Suprapubic skin (tissue), 4 donors: ENCODE measurements at regions not wholly inside any gene's neighbourhood (a gene's known extent, or its start where the extent isn't known, plus 50 kb on each side); places are given as distances from the start of the nearest gene placed in this dataset.

ENCODE experiments used
- DNase-seq, 2 donors: peaks; one replicate each; pipeline ENCODE4 v3.0.0-alpha.2; 2019; ENCODE audit warnings: low spot score in 2 of 2
- H3K27ac ChIP-seq: fragments of 200-600 bp; sonication (generic); one replicate; pipeline ENCODE4 v1.5.1; 2019
- H3K27me3 ChIP-seq: fragments of 200-600 bp; sonication (generic); one replicate; pipeline ENCODE4 v1.5.1; 2019
- H3K36me3 ChIP-seq: fragments of 200-600 bp; sonication (generic); one replicate; pipeline ENCODE4 v1.5.1; 2019
- H3K4me1 ChIP-seq: fragments of 200-600 bp; sonication (generic); one replicate; pipeline ENCODE4 v1.5.1; 2019
- H3K4me3 ChIP-seq: fragments of 200-600 bp; sonication (generic); one replicate; pipeline ENCODE4 v1.5.1; 2019; ENCODE audit warnings: mild to moderate bottlenecking
- H3K9me3 ChIP-seq: fragments of 200-600 bp; sonication (generic); one replicate; pipeline ENCODE4 v1.5.1; 2019
- CTCF ChIP-seq, 2 donors: fragments of 200-600 bp in 1 of 2; fragments of 450-650 bp in 1 of 2; sonication (generic) in 1 of 2; IDR thresholded peaks; one replicate each; pipeline ENCODE4 v1.5.1; 2016 to 2019; ENCODE audit warnings: antibody characterized with exemption in 2 of 2, mild to moderate bottlenecking in 1 of 2, moderate library complexity in 1 of 2
- EP300 ChIP-seq: sonication (generic); formaldehyde crosslinking; IDR thresholded peaks from one replicate; pipeline ENCODE4 v1.6.1; 2017; ENCODE audit warnings: antibody characterized with exemption
- POLR2A ChIP-seq, 2 donors: fragments of 450-650 bp; IDR thresholded peaks; one replicate each; pipeline ENCODE4 v1.6.1; 2017; ENCODE audit warnings: antibody characterized with exemption in 2 of 2, mild to moderate bottlenecking in 2 of 2, moderate library complexity in 2 of 2
- POLR2AphosphoS5 ChIP-seq, 3 donors: sonication (generic); formaldehyde crosslinking; IDR thresholded peaks; one replicate each; pipeline ENCODE4 v1.6.1; 2017; ENCODE audit warnings: antibody characterized with exemption in 3 of 3
- WGBS: methylation state at CpG from one replicate; pipeline ENCODE4 v1.1.5; 2018; 5-methylcytosine and 5-hydroxymethylcytosine counted together

GRCh38 chr11:39462506-39462905, 1996.9 kb downstream of the LRRC4C start:
- Histone ChIP-seq H3K36me3 (no peaks in the 10 kb centered on the region), H3K4me3 (no peak overlapping the region), H3K27me3 (no peaks in the 10 kb centered on the region), H3K9me3 (no peaks in the 10 kb centered on the region), H3K27ac (no peak overlapping the region), H3K4me1 (no peaks in the 10 kb centered on the region)
- TF ChIP-seq EP300 (no peak), POLR2AphosphoS5 (IDR thresholded peaks at IDR 0.05) (no peak), CTCF (IDR thresholded peaks at IDR 0.05) (no peak), POLR2A (IDR thresholded peaks at IDR 0.05) (no peak)
- no peak for DNase-seq
- WGBS = 15% methylated on average over 1 of the region's 1 CpG

GRCh38 chr11:39461066-39461465, 1998.4 kb downstream of the LRRC4C start:
- no peaks in the 10 kb centered on the region for H3K27me3 ChIP-seq
- TF ChIP-seq CTCF (IDR thresholded peaks at IDR 0.05) (no peak), POLR2AphosphoS5 (IDR thresholded peaks at IDR 0.05) (no peak), POLR2A (IDR thresholded peaks at IDR 0.05) (no peak), EP300 (no peak)
- no peak for DNase-seq
- no peak overlapping the region for H3K27ac ChIP-seq
- H3K9me3 ChIP-seq = no peaks in the 10 kb centered on the region
- no peak overlapping the region for H3K4me3 ChIP-seq
- H3K36me3 ChIP-seq = no peaks in the 10 kb centered on the region
- 26% methylated on average over 1 of the region's 1 CpG for WGBS
- no peaks in the 10 kb centered on the region for H3K4me1 ChIP-seq

- Histone ChIP-seq H3K27me3 (no peaks in the 10 kb centered on the region), H3K9me3 (no peaks in the 10 kb centered on the region), H3K4me1 (no peaks in the 10 kb centered on the region), H3K4me3 (no peak overlapping the region), H3K36me3 (no peaks in the 10 kb centered on the region), H3K27ac (no peak overlapping the region)
- WGBS = 77% methylated on average over 6 of the region's 6 CpGs
- TF ChIP-seq POLR2A (IDR thresholded peaks at IDR 0.05) (no peak), CTCF (IDR thresholded peaks at IDR 0.05) (no peak), EP300 (no peak), POLR2AphosphoS5 (IDR thresholded peaks at IDR 0.05) (no peak)
- DNase-seq = no peak
These were observed 1999.8 kb downstream of the LRRC4C start for GRCh38 chr11:39459606-39460005.

GRCh38 chr11:39458481-39458880, 2001.0 kb downstream of the LRRC4C start:
- TF ChIP-seq POLR2AphosphoS5 (IDR thresholded peaks at IDR 0.05) = no peak
- TF ChIP-seq CTCF (IDR thresholded peaks at IDR 0.05) = no peak
- TF ChIP-seq EP300 = no peak
- TF ChIP-seq POLR2A (IDR thresholded peaks at IDR 0.05) = no peak
- DNase-seq = no peak
- WGBS = 65% methylated on average over 2 of the region's 2 CpGs

GRCh38 chr11:39443424-39444022, 2015.9 kb downstream of the LRRC4C start:
- Histone ChIP-seq H3K4me3 (no peak overlapping the region), H3K27ac (no peak overlapping the region), H3K9me3 (peaks cover 15% of the 10 kb centered on the region), H3K36me3 (no peaks in the 10 kb centered on the region), H3K27me3 (no peaks in the 10 kb centered on the region), H3K4me1 (no peaks in the 10 kb centered on the region)
- TF ChIP-seq CTCF (IDR thresholded peaks at IDR 0.05) = no peak
- no peak for DNase-seq

More at GRCh38 chr11:39458481-39458880, 2001.0 kb downstream of the LRRC4C start:
- no peaks in the 10 kb centered on the region for H3K36me3 ChIP-seq
- no peaks in the 10 kb centered on the region for H3K4me1 ChIP-seq
- H3K9me3 ChIP-seq = no peaks in the 10 kb centered on the region
- no peak overlapping the region for H3K27ac ChIP-seq
- H3K4me3 ChIP-seq = no peak overlapping the region
- no peaks in the 10 kb centered on the region for H3K27me3 ChIP-seq
